OCI-LY1 (cell line): ENCODE measurements at regions not wholly inside any gene's neighbourhood (a gene's known extent, or its start where the extent isn't known, plus 50 kb on each side); places are given as distances from the start of the nearest gene placed in this dataset.

ENCODE experiments used
- H2AFZ ChIP-seq: fragments of 200-600 bp; sonication (generic), shearing (Covaris generic); 2 replicates; pipeline ENCODE4 v1.6.0; 2014; ENCODE audit warnings: antibody characterized with exemption, mild to moderate bottlenecking, low read length
- H3F3A ChIP-seq: fragments of 200-600 bp; sonication (generic), shearing (Covaris generic); 2 replicates; pipeline ENCODE4 v1.6.0; 2014; ENCODE audit warnings: mild to moderate bottlenecking, antibody characterized with exemption, low read length, moderate library complexity; ENCODE audit not compliant: insufficient read depth
- H3K27ac ChIP-seq: fragments of 200-600 bp; sonication (generic); 2 replicates; pipeline ENCODE4 v1.5.1; 2014; ENCODE audit warnings: low read length, mixed run types, mild to moderate bottlenecking, low read depth; ENCODE audit not compliant: poor library complexity, severe bottlenecking
- H3K27me3 ChIP-seq: fragments of 200-600 bp; sonication (generic); 2 replicates; pipeline ENCODE4 v1.6.0; 2014; ENCODE audit warnings: antibody characterized with exemption, mild to moderate bottlenecking, low read length, moderate library complexity; ENCODE audit not compliant: insufficient read depth
- H3K36me3 ChIP-seq: fragments of 200-600 bp; sonication (generic); 2 replicates; pipeline ENCODE4 v1.6.1; 2014; ENCODE audit warnings: mild to moderate bottlenecking, antibody characterized with exemption, low read length, moderate library complexity, mixed read lengths; ENCODE audit not compliant: insufficient read depth
- H3K4me1 ChIP-seq: fragments of 200-600 bp; sonication (generic); 2 replicates; pipeline ENCODE4 v1.5.1; 2014; ENCODE audit warnings: mild to moderate bottlenecking, low read length, moderate library complexity; ENCODE audit not compliant: insufficient read depth, severe bottlenecking
- H3K4me2 ChIP-seq: fragments of 200-600 bp; sonication (generic), shearing (Covaris generic); 2 replicates; pipeline ENCODE4 v1.6.1; 2014; ENCODE audit warnings: low read length
- H3K4me3 ChIP-seq: fragments of 200-600 bp; sonication (generic); 2 replicates; pipeline ENCODE4 v1.5.1; 2014; ENCODE audit warnings: low read length, low read depth, mild to moderate bottlenecking, mixed read lengths; ENCODE audit not compliant: poor library complexity, severe bottlenecking
- H3K79me2 ChIP-seq: fragments of 200-600 bp; shearing (Covaris generic); 2 replicates; pipeline ENCODE4 v1.6.1; 2016; ENCODE audit warnings: mixed run types, low read length, mixed read lengths; ENCODE audit not compliant: insufficient read depth
- H3K9ac ChIP-seq: fragments of 200-600 bp; sonication (generic), shearing (Covaris generic); 2 replicates; pipeline ENCODE4 v1.6.1; 2014; ENCODE audit warnings: mild to moderate bottlenecking, low read length, mixed read lengths
- H3K9me2 ChIP-seq: fragments of 200-600 bp; sonication (generic), shearing (Covaris generic); 2 replicates; pipeline ENCODE4 v1.6.1; 2014; ENCODE audit warnings: low read depth, mild to moderate bottlenecking, low read length, mixed read lengths
- H3K9me3 ChIP-seq: fragments of 200-600 bp; shearing (Covaris generic); 2 replicates; pipeline ENCODE4 v1.6.1; 2014; ENCODE audit warnings: low read length, mixed read lengths
- H4K20me1 ChIP-seq: fragments of 200-600 bp; sonication (generic), shearing (Covaris generic); 2 replicates; pipeline ENCODE4 v1.6.0; 2016; ENCODE audit warnings: mild to moderate bottlenecking, low read length; ENCODE audit not compliant: insufficient read depth
- CTCF ChIP-seq: fragments of 200-600 bp; sonication (generic), shearing (Covaris generic); IDR thresholded peaks from 2 replicates; pipeline ENCODE4 v1.5.1; 2017; ENCODE audit warnings: mild to moderate bottlenecking, antibody characterized with exemption, low read length, moderate library complexity, mixed read lengths
- EZH2 ChIP-seq: fragments of 200-600 bp; sonication (generic), shearing (Covaris generic); IDR thresholded peaks from 2 replicates; pipeline ENCODE4 v1.8.0; 2017; ENCODE audit warnings: borderline replicate concordance, mixed run types, mild to moderate bottlenecking, antibody characterized with exemption, low read length, moderate library complexity, mixed read lengths

- Histone ChIP-seq H3K27me3 (no peaks in the 10 kb centered on the region), H3K9me2 (no peaks in the 10 kb centered on the region), H3K79me2 (no peaks in the 10 kb centered on the region), H3K9ac (no peak overlapping the region), H3K4me1 (no peaks in the 10 kb centered on the region), H3K4me3 (no peak overlapping the region), H2AFZ (no peak overlapping the region), H3K9me3 (no peaks in the 10 kb centered on the region), H4K20me1 (no peaks in the 10 kb centered on the region), H3K27ac (no peak overlapping the region), H3F3A (no peaks in the 10 kb centered on the region), H3K4me2 (no peak overlapping the region), H3K36me3 (no peaks in the 10 kb centered on the region)
- TF ChIP-seq EZH2 (no peak), CTCF (no peak)
These were observed 449.9 kb upstream of the NAALADL2 start for GRCh38 chr3:174409086-174409743.

- Histone ChIP-seq H3K79me2 (no peaks in the 10 kb centered on the region), H3K4me3 (no peak overlapping the region), H3K36me3 (no peaks in the 10 kb centered on the region), H3K4me2 (no peak overlapping the region), H3F3A (no peaks in the 10 kb centered on the region), H3K9me2 (no peaks in the 10 kb centered on the region), H3K4me1 (no peaks in the 10 kb centered on the region), H3K9ac (no peak overlapping the region), H3K27me3 (no peaks in the 10 kb centered on the region), H3K9me3 (no peaks in the 10 kb centered on the region), H4K20me1 (no peaks in the 10 kb centered on the region), H2AFZ (no peak overlapping the region), H3K27ac (no peak overlapping the region)
- TF ChIP-seq CTCF (no peak), EZH2 (no peak)
These were observed 445.8 kb upstream of the NAALADL2 start for GRCh38 chr3:174413062-174413912.

GRCh38 chr3:174414902-174415301 is 444.2 kb upstream of the NAALADL2 start:
- Histone ChIP-seq H3K4me3 (no peak overlapping the region), H3K27me3 (no peaks in the 10 kb centered on the region), H3K4me2 (no peak overlapping the region), H3K9me3 (no peaks in the 10 kb centered on the region), H3F3A (no peaks in the 10 kb centered on the region), H4K20me1 (no peaks in the 10 kb centered on the region), H3K9ac (no peak overlapping the region), H3K4me1 (no peaks in the 10 kb centered on the region), H3K79me2 (no peaks in the 10 kb centered on the region), H3K27ac (no peak overlapping the region), H3K9me2 (no peaks in the 10 kb centered on the region), H2AFZ (no peak overlapping the region), H3K36me3 (no peaks in the 10 kb centered on the region)
- TF ChIP-seq EZH2, result no peak
- no peak for TF ChIP-seq CTCF
